OCI-M1 (cell line): ENCODE measurements at regions not wholly inside any gene's neighbourhood (a gene's known extent, or its start where the extent isn't known, plus 50 kb on each side); places are given as distances from the start of the nearest gene placed in this dataset.
A peak's percentile ranks its signal among the peaks of the same experiment; 100 is the strongest.

ENCODE experiments used
- DNase-seq: peaks from one replicate; lab custom pipeline; 2025; lab: John Stamatoyannopoulos, UW

DNA sequence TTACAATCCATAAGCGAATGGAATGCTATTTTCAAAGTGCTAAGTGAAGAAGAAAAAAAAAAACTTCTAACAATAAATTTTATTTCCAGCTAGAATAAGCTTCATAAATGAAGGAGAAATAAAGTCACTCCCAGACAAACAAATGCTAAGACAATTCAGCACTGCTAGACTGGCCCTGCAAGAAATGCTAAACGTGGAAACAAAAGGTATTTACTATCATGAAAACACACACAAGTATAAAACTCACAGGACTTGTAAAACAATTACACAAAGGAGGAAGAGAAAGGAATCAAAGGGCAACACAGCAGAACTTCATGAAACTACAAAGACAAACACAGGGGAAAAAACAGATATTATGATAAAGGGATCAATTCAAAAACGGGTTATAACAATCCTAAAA is 85.8 kb upstream of the NELL2 start:
- no peak for DNase-seq

DNA sequence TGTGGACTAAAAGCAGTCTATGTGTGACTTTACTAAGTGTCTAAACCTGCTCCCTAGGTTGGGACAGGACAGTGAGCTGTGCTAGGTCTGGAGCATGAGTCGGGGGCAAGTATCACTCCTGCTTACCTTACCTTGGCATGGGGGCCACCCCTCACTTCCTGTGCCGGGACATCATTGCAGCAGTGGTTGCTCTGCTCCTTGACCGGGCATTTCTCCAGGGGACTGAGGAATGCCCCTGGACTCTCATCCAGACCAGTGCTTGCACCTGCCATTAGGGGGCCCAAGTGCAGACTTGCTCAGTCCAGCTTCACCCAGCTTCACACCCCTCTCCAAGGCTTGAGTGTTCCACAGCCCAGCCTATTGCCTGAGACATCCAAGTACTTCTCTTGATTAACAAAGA is 84.7 kb upstream of the NELL2 start:
- no peak for DNase-seq

DNA sequence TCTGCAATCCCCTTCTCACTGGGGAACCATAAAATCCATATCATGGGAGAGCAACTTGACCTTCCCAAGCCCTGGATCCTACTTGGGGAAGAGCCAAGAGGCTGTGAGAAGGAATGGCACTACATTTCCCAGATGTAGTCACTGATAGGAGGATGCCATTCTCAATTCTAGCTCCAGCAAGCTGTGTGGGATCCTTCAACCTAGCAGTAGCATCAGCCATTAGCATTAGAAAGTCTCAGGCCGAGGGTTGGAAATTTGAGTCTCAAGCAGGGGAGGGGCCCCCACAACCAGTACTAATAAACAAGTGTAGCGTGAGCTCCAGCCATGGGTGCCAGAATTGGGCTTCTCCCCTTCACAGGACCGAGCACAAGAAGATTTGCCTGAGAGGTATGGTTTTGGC is 84.3 kb upstream of the NELL2 start:
- no peak for DNase-seq

DNA sequence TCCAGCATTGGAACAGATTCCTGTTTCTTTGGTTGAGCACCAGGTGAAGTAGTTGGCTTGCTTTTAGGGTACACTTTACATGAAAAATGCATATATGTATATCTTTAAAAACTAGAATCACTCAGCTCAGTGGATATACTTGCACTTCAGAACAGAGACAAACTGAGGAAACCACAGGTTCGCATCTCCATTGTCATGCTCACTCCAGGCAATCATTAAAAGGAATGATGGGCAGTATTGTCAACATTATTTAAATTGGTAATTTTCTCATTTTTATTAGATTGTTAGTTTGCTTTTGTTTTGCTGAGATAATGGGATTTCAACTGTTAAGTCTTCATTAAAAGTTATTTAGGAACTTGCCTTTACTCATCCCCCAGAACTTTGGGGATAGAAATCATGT is 71.0 kb upstream of the NELL2 start:
- DNase-seq: no peak

DNA sequence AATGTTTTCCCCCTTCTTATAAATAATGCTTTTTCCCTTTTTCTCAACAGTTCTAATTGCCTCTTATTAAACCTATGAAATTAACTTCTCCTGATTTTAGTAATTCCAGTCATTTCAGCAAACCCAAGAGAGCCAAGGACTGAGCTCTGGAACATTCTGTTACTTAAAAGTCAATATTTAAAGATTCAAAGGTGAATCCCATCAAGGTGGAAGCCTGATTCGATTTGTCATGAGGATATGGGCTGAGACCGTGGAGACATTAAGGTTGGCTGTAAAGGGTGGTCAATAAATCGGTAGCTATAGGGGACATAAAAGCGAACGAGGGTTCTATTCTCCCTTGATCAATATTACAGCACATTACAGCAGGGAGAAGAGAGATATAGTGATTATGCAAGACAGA is 66.6 kb upstream of the NELL2 start:
- no peak for DNase-seq

DNA sequence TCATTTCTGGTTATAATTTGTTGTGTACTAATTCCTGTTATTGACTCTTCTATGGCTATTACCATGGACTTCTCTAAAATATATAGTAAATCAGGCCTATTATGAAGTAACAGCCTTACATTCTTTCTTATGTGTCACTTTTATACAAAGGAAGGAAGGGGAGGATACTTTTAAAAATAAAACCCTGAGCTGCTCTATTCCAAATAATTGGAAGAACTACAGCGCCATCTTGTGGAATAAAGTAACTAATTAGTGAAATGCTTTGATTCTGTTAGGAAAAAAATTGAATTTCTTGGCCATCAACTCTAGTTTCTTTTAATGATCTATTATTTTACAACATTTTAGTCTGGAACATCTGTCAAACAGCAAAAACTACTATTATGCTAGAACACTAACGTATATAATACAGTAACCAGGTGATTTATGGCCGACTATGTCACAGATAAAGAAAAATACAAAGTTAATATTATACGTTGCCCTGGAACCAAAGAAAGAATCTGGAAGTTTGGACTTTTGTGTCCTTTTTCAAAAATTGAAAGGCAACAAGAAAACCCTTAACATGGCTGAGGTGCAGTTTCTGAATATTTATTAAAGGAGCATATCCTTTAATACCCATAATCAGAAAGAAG is 55.0 kb upstream of the NELL2 start:
- peak; percentile 80 for DNase-seq

DNA sequence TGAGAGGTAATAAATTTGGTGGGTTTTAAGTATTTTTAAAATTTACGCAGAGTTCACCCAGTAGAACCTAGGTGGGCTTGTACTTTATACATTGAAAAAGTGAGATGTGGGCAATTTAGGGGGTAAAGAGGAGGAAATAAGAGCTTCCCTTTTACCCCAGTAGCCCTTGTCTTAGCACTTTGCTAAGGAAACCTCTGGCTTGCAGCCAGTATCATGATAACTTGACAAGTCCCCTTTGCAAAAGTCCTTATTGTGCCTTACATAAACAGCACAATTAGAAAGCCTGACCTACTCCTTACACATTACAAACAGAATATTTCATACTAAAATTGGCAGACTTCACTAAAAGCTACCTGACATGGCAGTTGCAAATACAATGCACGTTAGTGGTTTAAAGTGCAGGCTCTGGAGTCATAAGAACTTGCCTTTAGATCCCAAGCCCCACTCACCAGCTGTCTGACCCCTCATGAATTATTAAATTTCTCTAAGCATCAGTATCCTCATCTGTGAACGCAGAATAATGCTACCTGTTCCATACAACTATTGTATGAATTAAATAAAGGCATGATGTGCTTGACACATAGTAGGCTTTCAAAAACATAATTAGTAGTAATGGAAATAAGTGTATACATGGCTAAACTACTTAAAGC is 53.2 kb upstream of the NELL2 start:
- peak; percentile 9 for DNase-seq
